Renal pelvis (tissue), 1 donor: ENCODE measurements at regions not wholly inside any gene's neighbourhood (a gene's known extent, or its start where the extent isn't known, plus 50 kb on each side); places are given as distances from the start of the nearest gene placed in this dataset.
"Not testable (repeated sequence)": the region's sequence is repeated elsewhere in the genome, so short reads cannot be mapped to it uniquely, and the experiment has no call there.

Experiments
- DNase-seq: peaks from one replicate; pipeline ENCODE4 v3.0.0-alpha.2; 2013

- no peak for DNase-seq
Observed at GRCh38 chr5:7214906-7215416, 181.0 kb upstream of the ADCY2 start.

GRCh38 chr5:7218141-7218540 is 177.8 kb upstream of the ADCY2 start:
- DNase-seq, result peak; percentile 64

- DNase-seq, result no peak
Observed at GRCh38 chr5:7220156-7220555, 175.8 kb upstream of the ADCY2 start.

DNA sequence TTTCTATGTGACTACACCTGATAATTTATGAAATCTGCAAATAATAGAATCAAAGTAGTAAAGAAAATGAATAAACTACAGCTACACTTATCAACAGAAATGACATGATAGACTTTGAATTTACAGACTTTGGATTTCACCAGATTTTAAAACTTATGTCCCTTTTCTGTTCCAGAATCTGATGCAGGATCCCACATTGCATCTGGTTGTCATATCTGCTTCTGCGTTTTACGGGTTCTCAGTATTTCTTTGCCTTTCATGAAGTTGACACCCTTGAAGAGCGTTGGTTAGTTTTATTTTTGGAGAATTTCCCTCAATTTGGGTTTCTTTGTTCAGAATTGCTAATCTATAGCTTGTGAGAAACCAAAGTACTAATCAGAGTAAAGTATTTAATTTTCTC is 174.9 kb upstream of the ADCY2 start:
- DNase-seq, result no peak

GRCh38 chr5:7225826-7226225 is 170.1 kb upstream of the ADCY2 start:
- DNase-seq, result no peak

GRCh38 chr5:7242118-7242710 is 153.7 kb upstream of the ADCY2 start:
- no peak for DNase-seq

DNA sequence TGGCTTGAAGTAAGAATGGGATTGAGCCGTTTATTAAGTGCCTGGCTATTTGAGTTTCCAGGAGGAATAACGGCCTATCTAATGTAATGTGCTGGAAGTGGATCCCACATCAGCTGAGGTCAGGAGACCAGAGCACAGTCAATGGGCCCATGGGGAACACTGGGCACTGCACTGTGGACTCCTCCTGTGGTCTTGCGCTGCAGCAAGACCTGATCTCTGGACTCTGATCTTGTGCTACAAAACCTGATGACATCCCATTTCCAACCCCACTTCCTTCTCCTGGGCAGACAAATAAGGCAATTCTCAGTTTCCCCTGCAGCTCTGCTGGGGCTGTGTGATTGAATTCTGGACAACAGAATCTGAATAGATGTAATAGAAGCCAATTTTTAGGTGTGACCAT is 151.7 kb upstream of the ADCY2 start:
- no peak for DNase-seq

GRCh38 chr5:7245121-7245651 is 150.8 kb upstream of the ADCY2 start:
- DNase-seq, result peak; percentile 62

GRCh38 chr5:7246287-7246686 is 149.7 kb upstream of the ADCY2 start:
- no peak for DNase-seq

DNA sequence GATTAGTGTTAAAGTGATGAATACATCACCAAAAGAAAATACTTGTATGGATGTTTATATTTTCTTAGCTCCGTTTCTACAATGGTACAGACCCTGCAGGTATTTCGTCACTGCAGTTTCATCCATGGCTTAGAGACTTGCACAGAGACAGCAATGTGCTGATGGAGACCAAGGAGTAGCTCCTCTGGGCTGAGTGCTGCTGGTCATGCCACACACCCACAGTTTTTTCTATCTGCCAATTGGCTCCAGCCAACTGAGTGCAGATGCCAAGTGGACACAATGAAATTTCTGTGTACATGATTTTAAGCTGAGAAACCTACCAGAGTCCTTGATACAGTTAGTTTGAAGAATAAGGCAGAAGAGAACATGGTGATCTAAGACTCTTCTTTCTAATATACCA is 145.9 kb upstream of the ADCY2 start:
- DNase-seq, result no peak

- no peak for DNase-seq
Observed at GRCh38 chr5:7250611-7251010, 145.3 kb upstream of the ADCY2 start.

DNA sequence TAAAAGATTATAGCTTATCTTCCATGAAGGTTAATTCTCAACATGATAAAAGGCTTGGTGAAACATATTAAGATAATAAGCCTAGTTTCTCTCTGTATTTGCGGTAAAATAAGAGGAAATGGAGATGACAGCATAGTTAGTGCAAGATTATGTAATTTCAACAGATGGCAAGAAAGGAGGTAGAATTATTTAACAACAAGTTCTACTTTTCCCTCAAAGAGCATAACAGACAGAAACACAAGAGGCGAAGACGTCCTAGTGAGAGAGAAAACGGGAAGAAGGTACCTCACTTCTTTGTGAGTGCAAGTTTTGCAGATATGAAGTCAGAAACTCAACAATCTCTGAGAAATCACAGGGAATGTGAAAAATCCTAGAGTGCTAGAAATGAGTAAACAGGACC is 144.8 kb upstream of the ADCY2 start:
- DNase-seq, result no peak

DNA sequence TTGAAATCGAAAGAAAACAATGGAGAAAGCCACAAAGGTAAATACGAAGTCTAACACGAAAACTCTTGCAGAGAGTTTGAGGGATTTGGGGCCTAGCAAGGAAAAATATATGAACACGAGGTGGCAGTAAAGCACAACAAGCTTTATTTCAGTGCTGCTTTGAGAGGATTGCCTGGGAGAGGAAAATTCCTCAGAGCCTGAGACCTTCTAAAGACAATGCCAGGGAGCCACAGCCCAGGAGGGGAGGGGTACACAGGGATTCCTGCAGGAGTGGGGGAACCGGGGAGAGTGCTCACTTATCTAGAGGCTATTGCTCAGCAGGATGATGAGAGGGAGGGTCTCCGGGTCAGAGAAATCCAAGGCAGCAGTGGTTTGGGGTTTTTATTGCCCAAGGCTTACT is 134.9 kb upstream of the ADCY2 start:
- peak; percentile 36 for DNase-seq

- no peak for DNase-seq
Observed at GRCh38 chr5:7261900-7262299, 134.0 kb upstream of the ADCY2 start.

GRCh38 chr5:7263398-7264015 is 132.4 kb upstream of the ADCY2 start:
- DNase-seq, result not testable (repeated sequence)

DNA sequence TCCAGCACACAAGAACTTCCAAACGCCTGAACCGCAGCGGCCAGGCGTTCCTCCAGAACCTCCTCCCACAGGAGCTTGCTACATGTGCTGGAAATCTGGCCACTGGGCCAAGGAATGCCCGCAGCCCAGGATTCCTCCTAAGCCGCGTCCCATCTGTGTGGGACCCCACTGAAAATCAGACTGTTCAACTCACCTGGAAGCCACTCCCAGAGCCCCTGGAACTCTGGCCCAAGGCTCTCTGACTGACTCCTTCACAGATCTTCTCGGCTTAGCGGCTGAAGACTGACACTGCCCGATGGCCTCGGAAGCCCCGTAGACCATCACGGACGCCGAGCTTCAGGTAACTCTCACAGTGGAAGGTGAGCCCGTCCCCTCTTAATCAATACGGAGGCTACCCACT is 130.2 kb upstream of the ADCY2 start:
- not testable (repeated sequence) for DNase-seq

- not testable (repeated sequence) for DNase-seq
Observed at GRCh38 chr5:7268722-7269121, 127.2 kb upstream of the ADCY2 start.

- no peak for DNase-seq
Observed at GRCh38 chr5:7269591-7270274, 126.2 kb upstream of the ADCY2 start.

DNA sequence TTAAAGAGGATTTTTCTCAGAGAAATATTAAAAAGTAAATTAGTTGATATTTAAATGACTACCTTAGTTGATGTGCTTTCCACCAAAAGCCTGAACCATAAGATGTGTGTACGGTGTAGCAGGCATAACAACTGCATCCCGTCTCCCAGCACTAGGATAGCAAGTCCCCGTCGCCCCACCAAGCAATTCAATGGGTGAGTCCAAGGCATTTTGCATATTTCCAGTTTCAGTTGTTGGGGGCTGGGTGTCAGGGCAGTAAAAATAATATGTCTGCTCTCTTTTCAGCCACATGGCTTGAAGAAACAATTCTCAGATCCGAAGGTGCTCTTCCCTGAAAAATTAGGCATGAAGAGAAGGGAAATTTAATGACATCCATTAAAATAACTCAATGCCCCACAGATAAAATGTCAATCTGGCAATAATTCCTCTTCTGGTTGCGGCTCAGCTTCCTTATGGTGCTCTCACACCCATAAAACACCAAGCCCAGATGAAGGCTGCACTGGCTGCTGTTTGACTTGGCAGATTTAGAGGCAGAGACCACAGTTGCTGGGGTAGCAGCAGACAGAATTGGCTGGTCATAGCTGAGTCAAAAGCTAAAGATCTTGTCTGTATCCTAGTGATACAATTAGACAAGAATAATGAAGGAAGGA is 124.4 kb upstream of the ADCY2 start:
- DNase-seq, result no peak

GRCh38 chr5:7272408-7272965 is 123.5 kb upstream of the ADCY2 start:
- no peak for DNase-seq

GRCh38 chr5:7274203-7274602 is 121.7 kb upstream of the ADCY2 start:
- no peak for DNase-seq

DNA sequence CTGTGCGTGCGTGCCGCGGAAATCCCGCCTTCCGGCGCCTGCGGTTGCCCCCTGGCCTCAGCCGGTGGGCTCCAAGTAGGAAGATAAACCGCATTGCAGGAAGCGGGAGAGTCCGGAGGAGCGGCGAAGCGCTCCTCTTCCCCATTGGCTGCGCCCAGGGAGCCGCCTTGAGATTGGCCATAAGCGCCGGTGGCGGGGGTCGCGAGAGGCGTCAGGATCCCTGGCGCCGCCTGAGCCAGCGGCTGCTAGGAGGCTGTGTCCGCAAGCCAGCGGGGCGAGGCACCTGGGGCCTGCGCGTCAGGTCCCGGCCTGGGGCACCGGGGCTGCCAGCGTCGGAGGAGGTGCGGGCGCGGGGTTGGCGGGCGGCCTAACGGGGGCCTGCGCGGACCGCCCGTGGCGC is 106.3 kb upstream of the ADCY2 start:
- DNase-seq, result not testable (repeated sequence)
